Endodermal cell (in vitro differentiated cells): ENCODE measurements at regions not wholly inside any gene's neighbourhood (a gene's known extent, or its start where the extent isn't known, plus 50 kb on each side); places are given as distances from the start of the nearest gene placed in this dataset.

Experiments
- DNase-seq: peaks from one replicate; pipeline ENCODE4 v3.0.0-alpha.2; 2017
- H3K27ac ChIP-seq: 2 replicates; pipeline ENCODE4 v1.5.1; 2013; ENCODE audit warnings: mild to moderate bottlenecking, low read depth, low read length, moderate library complexity
- H3K27me3 ChIP-seq: 2 replicates; pipeline ENCODE4 v1.6.1; 2013; ENCODE audit warnings: mild to moderate bottlenecking, low read length, moderate library complexity; ENCODE audit not compliant: insufficient read depth, control insufficient read depth, poor library complexity, severe bottlenecking
- H3K36me3 ChIP-seq: 2 replicates; pipeline ENCODE4 v1.7.0; 2013; ENCODE audit warnings: mild to moderate bottlenecking, low read length, moderate library complexity; ENCODE audit not compliant: control insufficient read depth, insufficient read depth
- H3K4me1 ChIP-seq: one replicate; pipeline ENCODE4 v1.7.0; 2013; ENCODE audit warnings: low read length; ENCODE audit not compliant: control insufficient read depth, insufficient read depth
- H3K4me3 ChIP-seq: 2 replicates; pipeline ENCODE4 v1.5.1; 2013; ENCODE audit warnings: mild to moderate bottlenecking, low read length, moderate library complexity
- H3K9ac ChIP-seq: 2 replicates; pipeline ENCODE4 v1.6.1; 2013; ENCODE audit warnings: mild to moderate bottlenecking, low read length, moderate library complexity; ENCODE audit not compliant: poor library complexity, severe bottlenecking; ENCODE audit errors: extremely low read depth
- H3K9me3 ChIP-seq: 2 replicates; pipeline ENCODE4 v1.6.1; 2013; ENCODE audit warnings: mild to moderate bottlenecking, low read length, moderate library complexity; ENCODE audit not compliant: control insufficient read depth
- H3K27ac Mint-ChIP-seq: 2 replicates; pipeline ENCODE4 v1.8.0; 2020; ENCODE audit warnings: mixed read lengths
- H3K27me3 Mint-ChIP-seq: 2 replicates; pipeline ENCODE4 v1.8.0; 2021; ENCODE audit warnings: mild to moderate bottlenecking, mixed read lengths; ENCODE audit not compliant: insufficient read depth
- H3K36me3 Mint-ChIP-seq: 2 replicates; pipeline ENCODE4 v1.8.0; 2020; ENCODE audit warnings: low read depth, mixed read lengths
- H3K4me1 Mint-ChIP-seq: 2 replicates; pipeline ENCODE4 v1.8.0; 2020; ENCODE audit warnings: mixed read lengths
- H3K4me3 Mint-ChIP-seq: 2 replicates; pipeline ENCODE4 v1.8.0; 2020; ENCODE audit warnings: mild to moderate bottlenecking, moderate library complexity, mixed read lengths
- H3K9me3 Mint-ChIP-seq: 2 replicates; pipeline ENCODE4 v1.8.0; 2020; ENCODE audit warnings: mild to moderate bottlenecking, mixed read lengths
- WGBS, 2 experiments: methylation state at CpG; one replicate each; pipeline versions ENCODE4 v1.1.5 to v1.1.7; 2013; ENCODE audit warnings: missing lambda C conversion rate in 2 of 2, mixed read lengths in 1 of 2; ENCODE audit not compliant: insufficient coverage in 1 of 2, insufficient read length in 1 of 2; 5-methylcytosine and 5-hydroxymethylcytosine counted together
- TF ChIP-seq, protein P1 (sequence below): fragments of 200-600 bp; sonication (generic); conservative IDR thresholded peaks from 2 replicates; pipeline ENCODE4 v1.5.0; 2021; ENCODE audit warnings: antibody characterized with exemption, mild to moderate bottlenecking

DNA sequence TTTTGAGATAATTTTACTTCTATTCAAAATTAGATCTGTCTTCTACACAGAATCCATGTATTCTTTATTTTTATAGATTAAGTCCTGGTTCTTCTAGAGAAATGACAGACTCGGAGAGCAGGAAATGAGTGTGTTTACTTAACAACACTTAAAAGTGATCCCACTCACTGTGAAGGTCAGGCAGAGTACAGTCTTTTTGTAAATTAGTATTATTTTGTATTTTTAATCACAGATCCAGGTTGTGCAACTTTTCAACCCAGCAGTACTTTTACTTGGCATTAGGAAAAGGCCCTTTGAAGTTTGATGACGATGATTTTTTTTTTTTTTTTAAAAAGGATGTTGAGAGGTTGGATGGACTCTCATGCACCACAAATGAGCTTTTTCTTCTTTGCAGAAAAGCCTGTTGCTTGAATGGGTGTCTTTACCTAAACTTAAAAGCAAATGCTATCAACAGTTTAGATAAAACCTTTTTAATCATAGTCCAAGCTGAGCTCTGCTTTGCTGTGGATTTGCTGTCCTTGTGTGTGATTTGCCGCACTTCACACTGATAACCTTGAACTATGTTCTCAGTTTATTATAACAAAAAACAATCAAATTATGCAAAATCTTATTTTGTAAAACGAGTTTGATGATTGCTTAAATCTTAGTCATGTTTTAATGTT, 114.1 kb downstream of the MXRA5 start:
- no peak overlapping the region for H3K9ac ChIP-seq
- no peaks in the 10 kb centered on the region for H3K27me3 ChIP-seq
- H3K9me3 ChIP-seq, result no peaks in the 10 kb centered on the region
- 100% methylated on average over 2 of the region's 4 CpGs; no CpG with 5 or more reads in 1 of the 2 experiments for WGBS, 2 experiments
- no peak overlapping the region for H3K4me3 Mint-ChIP-seq
- H3K27me3 Mint-ChIP-seq, result no peaks in the 10 kb centered on the region
- H3K36me3 Mint-ChIP-seq, result no peaks in the 10 kb centered on the region
- H3K4me1 Mint-ChIP-seq, result peaks cover 20% of the 10 kb centered on the region
- H3K27ac ChIP-seq, result no peak overlapping the region
- H3K36me3 ChIP-seq, result no peaks in the 10 kb centered on the region
- TF ChIP-seq, protein P1, sequence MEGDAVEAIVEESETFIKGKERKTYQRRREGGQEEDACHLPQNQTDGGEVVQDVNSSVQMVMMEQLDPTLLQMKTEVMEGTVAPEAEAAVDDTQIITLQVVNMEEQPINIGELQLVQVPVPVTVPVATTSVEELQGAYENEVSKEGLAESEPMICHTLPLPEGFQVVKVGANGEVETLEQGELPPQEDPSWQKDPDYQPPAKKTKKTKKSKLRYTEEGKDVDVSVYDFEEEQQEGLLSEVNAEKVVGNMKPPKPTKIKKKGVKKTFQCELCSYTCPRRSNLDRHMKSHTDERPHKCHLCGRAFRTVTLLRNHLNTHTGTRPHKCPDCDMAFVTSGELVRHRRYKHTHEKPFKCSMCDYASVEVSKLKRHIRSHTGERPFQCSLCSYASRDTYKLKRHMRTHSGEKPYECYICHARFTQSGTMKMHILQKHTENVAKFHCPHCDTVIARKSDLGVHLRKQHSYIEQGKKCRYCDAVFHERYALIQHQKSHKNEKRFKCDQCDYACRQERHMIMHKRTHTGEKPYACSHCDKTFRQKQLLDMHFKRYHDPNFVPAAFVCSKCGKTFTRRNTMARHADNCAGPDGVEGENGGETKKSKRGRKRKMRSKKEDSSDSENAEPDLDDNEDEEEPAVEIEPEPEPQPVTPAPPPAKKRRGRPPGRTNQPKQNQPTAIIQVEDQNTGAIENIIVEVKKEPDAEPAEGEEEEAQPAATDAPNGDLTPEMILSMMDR, result no peak
- no peak overlapping the region for H3K4me3 ChIP-seq
- H3K27ac Mint-ChIP-seq, result no peak overlapping the region
- DNase-seq, result no peak
- H3K4me1 ChIP-seq, result no peaks in the 10 kb centered on the region
- peaks cover 6% of the 10 kb centered on the region for H3K9me3 Mint-ChIP-seq

DNA sequence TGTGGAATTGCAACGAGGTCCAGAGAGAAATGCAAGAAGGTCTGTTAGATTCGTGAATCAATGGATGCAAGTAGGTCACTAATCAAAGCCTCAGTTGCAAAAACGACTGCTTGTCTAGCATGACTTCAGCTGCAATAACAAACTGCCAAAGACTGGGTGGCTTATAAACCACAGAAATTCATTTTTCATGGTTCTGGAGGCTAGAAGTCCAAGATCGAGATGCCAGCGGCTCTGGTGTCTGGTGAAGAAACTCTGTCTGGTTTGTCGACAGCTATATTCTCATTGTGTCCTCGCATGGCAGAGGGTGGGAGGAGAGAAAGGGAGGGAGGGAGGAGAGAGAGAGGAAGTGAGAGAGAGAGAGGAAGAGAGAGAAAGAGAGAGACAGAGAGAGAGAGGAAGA, 114.7 kb downstream of the MXRA5 start:
- DNase-seq, result no peak
- WGBS, 2 experiments, result 29 to 63% methylated on average over 3 to 7 of the region's 7 CpGs
- Histone ChIP-seq H3K9me3 (no peaks in the 10 kb centered on the region), H3K9ac (no peak overlapping the region), H3K27me3 (no peaks in the 10 kb centered on the region), H3K27ac (no peak overlapping the region), H3K4me3 (no peak overlapping the region), H3K36me3 (no peaks in the 10 kb centered on the region), H3K4me1 (no peaks in the 10 kb centered on the region)
- no peaks in the 10 kb centered on the region for H3K36me3 Mint-ChIP-seq
- no peak overlapping the region for H3K4me3 Mint-ChIP-seq
- H3K27me3 Mint-ChIP-seq, result no peaks in the 10 kb centered on the region
- TF ChIP-seq, protein P1, result no peak
- no peak overlapping the region for H3K27ac Mint-ChIP-seq
- H3K4me1 Mint-ChIP-seq, result peaks cover 20% of the 10 kb centered on the region
- H3K9me3 Mint-ChIP-seq, result peaks cover 6% of the 10 kb centered on the region

DNA sequence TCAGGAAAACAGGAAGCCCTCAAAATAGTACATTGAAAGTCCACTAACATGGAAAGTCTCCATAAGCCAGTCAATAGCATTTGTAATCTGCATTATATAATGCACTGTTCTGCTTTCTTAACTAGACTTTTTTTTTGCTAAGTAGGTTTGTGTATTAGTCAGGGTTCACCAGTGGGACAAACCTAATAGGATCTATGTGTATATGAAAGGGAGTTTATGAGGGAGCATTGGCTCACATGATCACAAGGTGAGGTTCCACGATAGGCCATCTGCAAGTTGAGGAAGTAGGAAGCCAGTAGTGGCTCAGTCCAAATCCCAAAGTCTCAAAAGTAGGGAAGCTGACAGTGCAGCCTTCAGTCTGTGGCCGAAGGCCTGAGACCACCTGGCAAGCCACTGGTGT, 116.0 kb downstream of the MXRA5 start:
- Histone ChIP-seq H3K4me1 (no peaks in the 10 kb centered on the region), H3K27me3 (no peaks in the 10 kb centered on the region), H3K4me3 (no peak overlapping the region), H3K36me3 (no peaks in the 10 kb centered on the region), H3K9ac (no peak overlapping the region), H3K27ac (no peak overlapping the region), H3K9me3 (no peaks in the 10 kb centered on the region)
- DNase-seq, result no peak
- H3K27me3 Mint-ChIP-seq, result no peaks in the 10 kb centered on the region
- H3K27ac Mint-ChIP-seq, result no peak overlapping the region
- H3K36me3 Mint-ChIP-seq, result no peaks in the 10 kb centered on the region
- no peak overlapping the region for H3K4me3 Mint-ChIP-seq
- TF ChIP-seq, protein P1, result no peak
- H3K9me3 Mint-ChIP-seq, result no peaks in the 10 kb centered on the region
- peaks cover 20% of the 10 kb centered on the region for H3K4me1 Mint-ChIP-seq
- 98 to 100% methylated on average over 1 to 2 of the region's 2 CpGs for WGBS, 2 experiments
